ENCODE measurements at regions not wholly inside any gene's neighbourhood (a gene's known extent, or its start where the extent isn't known, plus 50 kb on each side); places are given as distances from the start of the nearest gene placed in this dataset.

GRCh38 chr2:16861111-16861510, 195.5 kb upstream of the CYRIA start:
- H3K27me3 ChIP-seq (replicated peaks; ENCODE audit: insufficient read depth) = no peaks in the 10 kb centered on the region
- H3K9me3 ChIP-seq = no peaks in the 10 kb centered on the region
- no peak overlapping the region for H3K27ac ChIP-seq
- 50% methylated on average over 1 of the region's 1 CpG for WGBS
- TF ChIP-seq CTCF (IDR thresholded peaks at IDR 0.05) (no peak), POLR2A (IDR thresholded peaks at IDR 0.05) (no peak), POLR2AphosphoS5 (IDR thresholded peaks at IDR 0.05) (no peak)
- H3K4me3 ChIP-seq = no peak overlapping the region
- H3K36me3 ChIP-seq = no peaks in the 10 kb centered on the region
- intact Hi-C loops (cut with DNase I) = no loop called here
- no peak for DNase-seq (ENCODE audit: low spot score)
- H3K4me1 ChIP-seq (replicated peaks) = no peaks in the 10 kb centered on the region

GRCh38 chr2:16860627-16861026, 195.0 kb upstream of the CYRIA start:
- no peak for DNase-seq (ENCODE audit: low spot score)
- Histone ChIP-seq H3K4me1 (replicated peaks) (no peaks in the 10 kb centered on the region), H3K9me3 (no peaks in the 10 kb centered on the region), H3K27ac (no peak overlapping the region), H3K4me3 (no peak overlapping the region), H3K27me3 (replicated peaks; ENCODE audit: insufficient read depth) (no peaks in the 10 kb centered on the region), H3K36me3 (no peaks in the 10 kb centered on the region)
- intact Hi-C loops (cut with DNase I) = no loop called here
- TF ChIP-seq POLR2A (IDR thresholded peaks at IDR 0.05) (no peak), CTCF (IDR thresholded peaks at IDR 0.05) (no peak), POLR2AphosphoS5 (IDR thresholded peaks at IDR 0.05) (no peak)
- WGBS = 93% methylated on average over 1 of the region's 1 CpG

- Histone ChIP-seq H3K9me3 (no peaks in the 10 kb centered on the region), H3K36me3 (no peaks in the 10 kb centered on the region), H3K27ac (no peak overlapping the region), H3K27me3 (replicated peaks; ENCODE audit: insufficient read depth) (no peaks in the 10 kb centered on the region), H3K4me1 (replicated peaks) (no peaks in the 10 kb centered on the region), H3K4me3 (no peak overlapping the region)
- WGBS = 97% methylated on average over 22 of the region's 22 CpGs
- intact Hi-C loops (cut with DNase I) = no loop called here
- no peak for DNase-seq (ENCODE audit: low spot score)
- TF ChIP-seq POLR2A (IDR thresholded peaks at IDR 0.05) (no peak), POLR2AphosphoS5 (IDR thresholded peaks at IDR 0.05) (no peak), CTCF (IDR thresholded peaks at IDR 0.05) (no peak)
These were observed 189.5 kb upstream of the CYRIA start for GRCh38 chr2:16855183-16855582.

GRCh38 chr2:16853088-16853487, 187.5 kb upstream of the CYRIA start:
- WGBS = 81% methylated on average over 4 of the region's 4 CpGs
- TF ChIP-seq CTCF (IDR thresholded peaks at IDR 0.05) (no peak), POLR2AphosphoS5 (IDR thresholded peaks at IDR 0.05) (no peak), POLR2A (IDR thresholded peaks at IDR 0.05) (no peak)
- intact Hi-C loops (cut with DNase I) = no loop called here

GRCh38 chr2:16852651-16853050, 187.0 kb upstream of the CYRIA start:
- H3K9me3 ChIP-seq = no peaks in the 10 kb centered on the region
- H3K27ac ChIP-seq = no peak overlapping the region
- H3K36me3 ChIP-seq = no peaks in the 10 kb centered on the region
- H3K27me3 ChIP-seq (replicated peaks; ENCODE audit: insufficient read depth) = no peaks in the 10 kb centered on the region
- H3K4me3 ChIP-seq = no peak overlapping the region
- 98% methylated on average over 2 of the region's 2 CpGs for WGBS
- H3K4me1 ChIP-seq (replicated peaks) = no peaks in the 10 kb centered on the region
- no peak for DNase-seq (ENCODE audit: low spot score)
- intact Hi-C loops (cut with DNase I) = no loop called here
- TF ChIP-seq POLR2AphosphoS5 (IDR thresholded peaks at IDR 0.05) = no peak
- TF ChIP-seq CTCF (IDR thresholded peaks at IDR 0.05) = no peak
- TF ChIP-seq POLR2A (IDR thresholded peaks at IDR 0.05) = no peak

More at GRCh38 chr2:16853088-16853487, 187.5 kb upstream of the CYRIA start:
- no peaks in the 10 kb centered on the region for H3K36me3 ChIP-seq
- H3K4me3 ChIP-seq = no peak overlapping the region
- H3K27ac ChIP-seq = no peak overlapping the region
- no peaks in the 10 kb centered on the region for H3K27me3 ChIP-seq (replicated peaks; ENCODE audit: insufficient read depth)
- H3K4me1 ChIP-seq (replicated peaks) = no peaks in the 10 kb centered on the region
- H3K9me3 ChIP-seq = no peaks in the 10 kb centered on the region
- no peak for DNase-seq (ENCODE audit: low spot score)

Measured in prostate gland (tissue), 2 donors.